Stomach (tissue), 8 donors: ENCODE measurements at regions not wholly inside any gene's neighbourhood (a gene's known extent, or its start where the extent isn't known, plus 50 kb on each side); places are given as distances from the start of the nearest gene placed in this dataset.

Experiments used
- DNase-seq, 2 donors: peaks; one replicate each; pipeline versions ENCODE4 v3.0.0 to v3.0.0-alpha.2; 2013 to 2019
- H3K27ac ChIP-seq, 5 donors: fragments of 200-600 bp in 4 of 5; sonication (generic) in 4 of 5; one replicate each; pipeline ENCODE4 v1.5.1; 2013 to 2019; ENCODE audit warnings: mild to moderate bottlenecking in 1 of 5, moderate library complexity in 1 of 5
- H3K27me3 ChIP-seq, 3 donors: fragments of 200-600 bp; sonication (generic); one replicate each; pipeline ENCODE4 v1.5.1; 2017 to 2019; ENCODE audit warnings: mixed run types in 1 of 3
- H3K36me3 ChIP-seq, 4 donors: fragments of 200-600 bp; sonication (generic); 1 replicate in 3 of 4; 2 replicates in 1 of 4; pipeline ENCODE4 v1.5.1; 2016 to 2019
- H3K4me1 ChIP-seq, 4 donors: fragments of 200-600 bp; sonication (generic); one replicate each; pipeline ENCODE4 v1.5.1; 2016 to 2019
- H3K4me3 ChIP-seq, 4 donors: fragments of 200-600 bp; sonication (generic) in 3 of 4; one replicate each; pipeline ENCODE4 v1.5.1; 2016 to 2019; ENCODE audit warnings: mild to moderate bottlenecking in 1 of 4
- H3K9me3 ChIP-seq, 4 donors: fragments of 200-600 bp; sonication (generic); one replicate each; pipeline ENCODE4 v1.5.1; 2016 to 2019
- CTCF ChIP-seq, 7 experiments: fragments of 450-650 bp in 4 of 7; fragments of 200-600 bp in 3 of 7; sonication (generic) in 3 of 7; IDR thresholded peaks; one replicate each; pipeline ENCODE4 v1.5.1; 2016 to 2019; ENCODE audit warnings: antibody characterized with exemption in 7 of 7, control low read depth in 2 of 7, mild to moderate bottlenecking in 1 of 7
- EP300 ChIP-seq: sonication (generic); formaldehyde crosslinking; IDR thresholded peaks from one replicate; pipeline ENCODE4 v1.6.1; 2017; ENCODE audit warnings: antibody characterized with exemption
- POLR2A ChIP-seq, 4 donors: fragments of 450-650 bp; IDR thresholded peaks; one replicate each; pipeline ENCODE4 v1.6.1; 2016; ENCODE audit warnings: antibody characterized with exemption in 4 of 4, control low read depth in 2 of 4, mild to moderate bottlenecking in 1 of 4, moderate library complexity in 1 of 4
- POLR2AphosphoS5 ChIP-seq, 3 donors: sonication (generic); formaldehyde crosslinking; IDR thresholded peaks; one replicate each; pipeline ENCODE4 v1.6.1; 2016; ENCODE audit warnings: antibody characterized with exemption in 3 of 3
- WGBS, 5 donors: extraction: QIAGEN DNeasy Blood & Tissue Kit in 3 of 5; methylation state at CpG; one replicate each; pipeline versions ENCODE4 v1.1.5 to v1.1.7; 2013 to 2018; 5-methylcytosine and 5-hydroxymethylcytosine counted together
- intact Hi-C: fragments of 100-400 bp; cut with DNase I; formaldehyde crosslinking; loops from one replicate; pipeline ENCODE4 v1.15.1; 2023; ENCODE audit warnings: low total_unique reads
- donor health status: healthy with polysubstance abuse.
- donor health status: Bipolar disorder and iron deficiency.
- donor health status: healthy.

GRCh38 chrX:46036508-46036907 is 508.7 kb downstream of the ZNF674 start:
- intact Hi-C loops, result no loop called here
- 74 to 94% (median 82%) methylated on average over 1 of the region's 1 CpG for WGBS, 5 donors
- Histone ChIP-seq H3K9me3 (peaks cover 0 to 12% (median 7%) of the 10 kb centered on the region in 4 donors), H3K4me1 (no peaks in the 10 kb centered on the region), H3K4me3 (no peak overlapping the region), H3K27me3 (no peaks in the 10 kb centered on the region), H3K36me3 (no peaks in the 10 kb centered on the region), H3K27ac (no peak overlapping the region)
- no peak for DNase-seq
- TF ChIP-seq CTCF (IDR thresholded peaks at IDR 0.05) (no peak), POLR2A (IDR thresholded peaks at IDR 0.05) (no peak), POLR2AphosphoS5 (IDR thresholded peaks at IDR 0.05) (no peak), EP300 (no peak)

- Histone ChIP-seq H3K9me3 (no peaks in the 10 kb centered on the region), H3K27ac (no peak overlapping the region), H3K36me3 (no peaks in the 10 kb centered on the region), H3K4me3 (no peak overlapping the region), H3K4me1 (no peaks in the 10 kb centered on the region), H3K27me3 (no peaks in the 10 kb centered on the region)
- no peak for TF ChIP-seq POLR2AphosphoS5 (IDR thresholded peaks at IDR 0.05)
- no peak for TF ChIP-seq POLR2A (IDR thresholded peaks at IDR 0.05)
- TF ChIP-seq EP300, result no peak
- TF ChIP-seq CTCF (IDR thresholded peaks at IDR 0.05), result no peak
- intact Hi-C loops, result no loop called here
- DNase-seq, result no peak
These were observed 510.4 kb downstream of the ZNF674 start for GRCh38 chrX:46034868-46035267.

GRCh38 chrX:46029777-46030176 is 515.4 kb downstream of the ZNF674 start:
- Histone ChIP-seq H3K27me3 (no peaks in the 10 kb centered on the region), H3K4me1 (no peaks in the 10 kb centered on the region), H3K4me3 (no peak overlapping the region), H3K36me3 (no peaks in the 10 kb centered on the region), H3K27ac (no peak overlapping the region), H3K9me3 (peaks cover 0 to 5% (median 0%) of the 10 kb centered on the region in 4 donors)
- intact Hi-C loops, result no loop called here
- TF ChIP-seq POLR2AphosphoS5 (IDR thresholded peaks at IDR 0.05) (no peak), EP300 (no peak), POLR2A (IDR thresholded peaks at IDR 0.05) (no peak), CTCF (IDR thresholded peaks at IDR 0.05) (no peak)
- DNase-seq, result peak in 1 of 2 donors; percentile 6
- 75 to 95% (median 86%) methylated on average over 1 of the region's 1 CpG for WGBS, 5 donors

- H3K27ac ChIP-seq, result no peak overlapping the region
- DNase-seq, result no peak
- H3K4me3 ChIP-seq, result no peak overlapping the region
- 74 to 97% (median 89%) methylated on average over 16 to 18 of the region's 18 CpGs for WGBS, 5 donors
- no peaks in the 10 kb centered on the region for H3K9me3 ChIP-seq
- no peak for TF ChIP-seq POLR2AphosphoS5 (IDR thresholded peaks at IDR 0.05)
- TF ChIP-seq EP300, result no peak
- TF ChIP-seq POLR2A (IDR thresholded peaks at IDR 0.05), result no peak
- TF ChIP-seq CTCF (IDR thresholded peaks at IDR 0.05), result no peak
- H3K36me3 ChIP-seq, result no peaks in the 10 kb centered on the region
- H3K4me1 ChIP-seq, result no peaks in the 10 kb centered on the region
- intact Hi-C loops, result no loop called here
- H3K27me3 ChIP-seq, result peaks cover 0 to 9% (median 0%) of the 10 kb centered on the region in 3 donors
These were observed 528.9 kb downstream of the ZNF674 start for GRCh38 chrX:46016296-46016695.
